Esophagus squamous epithelium (tissue), 5 donors: ENCODE measurements at regions not wholly inside any gene's neighbourhood (a gene's known extent, or its start where the extent isn't known, plus 50 kb on each side); places are given as distances from the start of the nearest gene placed in this dataset.

ENCODE experiments used
- DNase-seq: peaks from one replicate; lab custom pipeline; 2025; lab: John Stamatoyannopoulos, UW
- H3K27ac ChIP-seq, 4 donors: fragments of 200-600 bp; sonication (generic); one replicate each; pipeline ENCODE4 v1.5.1; 2016 to 2019; ENCODE audit warnings: mild to moderate bottlenecking in 1 of 4
- H3K27me3 ChIP-seq, 4 donors: fragments of 200-600 bp; sonication (generic); 1 replicate in 3 of 4; 2 replicates in 1 of 4; pipeline versions ENCODE4 v1.5.1 to v1.6.0; 2017 to 2021; ENCODE audit warnings: antibody characterized with exemption in 1 of 4
- H3K36me3 ChIP-seq, 3 donors: fragments of 200-600 bp; sonication (generic); one replicate each; pipeline ENCODE4 v1.5.1; 2016 to 2019
- H3K4me1 ChIP-seq, 3 donors: fragments of 200-600 bp; sonication (generic); one replicate each; pipeline ENCODE4 v1.5.1; 2017 to 2019
- H3K4me3 ChIP-seq, 4 donors: fragments of 200-600 bp; sonication (generic); 1 replicate in 3 of 4; 2 replicates in 1 of 4; pipeline ENCODE4 v1.5.1; 2016 to 2019; ENCODE audit warnings: mild to moderate bottlenecking in 2 of 4, moderate library complexity in 1 of 4
- H3K9me3 ChIP-seq, 3 donors: fragments of 200-600 bp; sonication (generic); one replicate each; pipeline ENCODE4 v1.5.1; 2016 to 2019
- POLR2A ChIP-seq, 4 donors: fragments of 450-650 bp; IDR thresholded peaks; one replicate each; pipeline ENCODE4 v1.6.1; 2017; ENCODE audit warnings: antibody characterized with exemption in 4 of 4, mild to moderate bottlenecking in 4 of 4, moderate library complexity in 3 of 4
- WGBS, 2 donors: methylation state at CpG; one replicate each; pipeline ENCODE4 v1.1.5; 2018; 5-methylcytosine and 5-hydroxymethylcytosine counted together
- intact Hi-C: fragments of 100-400 bp; cut with DNase I; formaldehyde crosslinking; loops from one replicate; pipeline ENCODE4 v1.15.0; 2022
- TF ChIP-seq, protein P1 (sequence below), 6 experiments: fragments of 450-650 bp in 4 of 6; fragments of 200-600 bp in 2 of 6; sonication (generic) in 2 of 6; IDR thresholded peaks; one replicate each; pipeline ENCODE4 v1.5.1; 2016 to 2019; ENCODE audit warnings: antibody characterized with exemption in 6 of 6, mild to moderate bottlenecking in 4 of 6, moderate library complexity in 4 of 6
- donor health status: DM: yes; HTN: yes; CAD: no.

DNA sequence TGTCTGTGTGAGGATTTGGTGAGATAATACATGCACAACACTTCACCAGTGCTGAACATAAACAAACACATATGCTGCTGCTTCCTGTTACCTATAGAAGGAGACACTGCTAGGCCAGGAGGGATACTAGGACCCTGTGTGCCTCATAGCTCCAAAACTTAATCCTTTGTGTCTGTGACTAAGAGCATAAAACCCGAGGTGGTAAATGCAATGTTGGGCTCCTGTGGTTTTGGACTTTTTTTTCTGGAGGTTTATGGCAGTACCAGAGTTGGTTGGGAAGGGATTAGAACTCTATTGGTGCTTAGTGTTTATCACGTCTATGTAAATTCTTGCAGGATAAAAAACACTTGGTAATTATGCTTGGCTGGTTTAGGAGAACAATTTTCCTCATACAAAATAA, 122.9 kb downstream of the NUF2 start:
- Histone ChIP-seq H3K27ac (no peak overlapping the region), H3K36me3 (no peaks in the 10 kb centered on the region), H3K27me3 (no peaks in the 10 kb centered on the region), H3K4me3 (no peak overlapping the region), H3K4me1 (no peaks in the 10 kb centered on the region), H3K9me3 (no peaks in the 10 kb centered on the region)
- TF ChIP-seq, protein P1, sequence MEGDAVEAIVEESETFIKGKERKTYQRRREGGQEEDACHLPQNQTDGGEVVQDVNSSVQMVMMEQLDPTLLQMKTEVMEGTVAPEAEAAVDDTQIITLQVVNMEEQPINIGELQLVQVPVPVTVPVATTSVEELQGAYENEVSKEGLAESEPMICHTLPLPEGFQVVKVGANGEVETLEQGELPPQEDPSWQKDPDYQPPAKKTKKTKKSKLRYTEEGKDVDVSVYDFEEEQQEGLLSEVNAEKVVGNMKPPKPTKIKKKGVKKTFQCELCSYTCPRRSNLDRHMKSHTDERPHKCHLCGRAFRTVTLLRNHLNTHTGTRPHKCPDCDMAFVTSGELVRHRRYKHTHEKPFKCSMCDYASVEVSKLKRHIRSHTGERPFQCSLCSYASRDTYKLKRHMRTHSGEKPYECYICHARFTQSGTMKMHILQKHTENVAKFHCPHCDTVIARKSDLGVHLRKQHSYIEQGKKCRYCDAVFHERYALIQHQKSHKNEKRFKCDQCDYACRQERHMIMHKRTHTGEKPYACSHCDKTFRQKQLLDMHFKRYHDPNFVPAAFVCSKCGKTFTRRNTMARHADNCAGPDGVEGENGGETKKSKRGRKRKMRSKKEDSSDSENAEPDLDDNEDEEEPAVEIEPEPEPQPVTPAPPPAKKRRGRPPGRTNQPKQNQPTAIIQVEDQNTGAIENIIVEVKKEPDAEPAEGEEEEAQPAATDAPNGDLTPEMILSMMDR (IDR thresholded peaks at IDR 0.05) = no peak
- no peak for TF ChIP-seq POLR2A (IDR thresholded peaks at IDR 0.05)
- intact Hi-C loops = no loop called here
- no peak for DNase-seq
- 44 to 47% methylated on average over 2 of the region's 2 CpGs for WGBS, 2 donors

GRCh38 chr1:163450986-163451385, 129.2 kb downstream of the NUF2 start:
- Histone ChIP-seq H3K9me3 (no peaks in the 10 kb centered on the region), H3K4me1 (no peaks in the 10 kb centered on the region), H3K27me3 (no peaks in the 10 kb centered on the region), H3K36me3 (no peaks in the 10 kb centered on the region), H3K27ac (no peak overlapping the region), H3K4me3 (no peak overlapping the region)
- TF ChIP-seq POLR2A (IDR thresholded peaks at IDR 0.05) = no peak
- TF ChIP-seq, protein P1 (IDR thresholded peaks at IDR 0.05) = no peak
- DNase-seq = no peak
- intact Hi-C loops = no loop called here

DNA sequence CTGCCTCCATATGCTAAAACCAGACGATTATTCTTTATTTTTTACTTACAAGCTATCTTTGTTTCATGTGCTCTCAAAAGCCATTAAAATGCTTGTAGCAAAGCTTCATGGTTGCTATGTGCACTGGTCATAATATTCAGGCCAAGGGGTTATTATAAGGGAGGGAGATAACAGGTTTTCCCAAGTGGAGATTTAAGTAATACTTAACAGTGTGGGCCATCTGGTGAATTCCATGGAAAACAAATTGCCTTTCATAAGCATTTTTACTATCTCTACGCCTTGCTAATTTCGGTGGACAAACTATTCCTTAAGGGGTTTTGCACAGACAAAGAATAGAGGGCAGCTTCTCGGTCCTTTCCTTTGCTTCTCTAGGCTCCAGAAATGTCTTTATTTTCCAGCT, 137.8 kb downstream of the NUF2 start:
- Histone ChIP-seq H3K9me3 (no peaks in the 10 kb centered on the region), H3K27me3 (no peaks in the 10 kb centered on the region), H3K4me3 (no peak overlapping the region), H3K27ac (no peak overlapping the region), H3K36me3 (no peaks in the 10 kb centered on the region), H3K4me1 (no peaks in the 10 kb centered on the region)
- intact Hi-C loops = no loop called here
- no peak for DNase-seq
- WGBS, 2 donors = 72 to 83% methylated on average over 4 of the region's 4 CpGs
- TF ChIP-seq, protein P1 (IDR thresholded peaks at IDR 0.05) = no peak
- TF ChIP-seq POLR2A (IDR thresholded peaks at IDR 0.05) = no peak

- no peak overlapping the region for H3K27ac ChIP-seq
- H3K4me3 ChIP-seq = no peak overlapping the region
- no peak for DNase-seq
- H3K27me3 ChIP-seq = no peaks in the 10 kb centered on the region
- WGBS, 2 donors = 68 to 80% methylated on average over 1 of the region's 1 CpG
- no peaks in the 10 kb centered on the region for H3K36me3 ChIP-seq
- peaks cover 0 to 3% (median 0%) of the 10 kb centered on the region in 3 donors for H3K4me1 ChIP-seq
- no peaks in the 10 kb centered on the region for H3K9me3 ChIP-seq
- TF ChIP-seq, protein P1 (IDR thresholded peaks at IDR 0.05) = no peak
- no peak for TF ChIP-seq POLR2A (IDR thresholded peaks at IDR 0.05)
- intact Hi-C loops = no loop called here
Measured at GRCh38 chr1:163467289-163467688, 145.5 kb downstream of the NUF2 start.

- Histone ChIP-seq H3K36me3 (no peaks in the 10 kb centered on the region), H3K4me1 (peaks cover 0 to 9% (median 0%) of the 10 kb centered on the region in 3 donors), H3K4me3 (no peak overlapping the region), H3K27me3 (peaks cover 0 to 4% (median 0%) of the 10 kb centered on the region in 4 donors), H3K27ac (no peak overlapping the region), H3K9me3 (no peaks in the 10 kb centered on the region)
- no peak for DNase-seq
- 37 to 42% methylated on average over 13 of the region's 13 CpGs for whole genome bisulfite sequencing, 2 donors
- intact Hi-C loops = no loop called here
- TF ChIP-seq, protein P1 (IDR thresholded peaks at IDR 0.05) = no peak
- TF ChIP-seq POLR2A (IDR thresholded peaks at IDR 0.05) = no peak
Measured at GRCh38 chr1:163471779-163472650, 150.3 kb downstream of the NUF2 start.
